Central memory CD8-positive, alpha-beta T cell (primary cell): ENCODE measurements at regions not wholly inside any gene's neighbourhood (a gene's known extent, or its start where the extent isn't known, plus 50 kb on each side); places are given as distances from the start of the nearest gene placed in this dataset.

Experiments
- ATAC-seq: fragments of 150-1000 bp; cut with Tn5 transposase; replicated peaks from 2 replicates; pipeline ENCODE4 v1.10.0; 2022; ENCODE audit warnings: mild to moderate bottlenecking, moderate FRiP score, moderate number of reproducible peaks; ENCODE audit not compliant: poor library complexity, severe bottlenecking; ENCODE audit errors: extremely low read depth
- DNase-seq, 2 donors: peaks; one replicate each; pipeline ENCODE4 v3.0.0; 2021; ENCODE audit warnings: low spot score in 2 of 2
- H3K27ac Mint-ChIP-seq: one replicate; pipeline ENCODE4 v1.8.0; 2022; ENCODE audit warnings: low read depth, mild to moderate bottlenecking, moderate library complexity, mixed read lengths
- H3K27me3 Mint-ChIP-seq: one replicate; pipeline ENCODE4 v1.8.0; 2022; ENCODE audit warnings: mixed read lengths
- H3K36me3 Mint-ChIP-seq: one replicate; pipeline ENCODE4 v1.8.0; 2022; ENCODE audit warnings: mild to moderate bottlenecking, moderate library complexity, mixed read lengths; ENCODE audit not compliant: insufficient read depth
- H3K4me1 Mint-ChIP-seq: one replicate; pipeline ENCODE4 v1.8.0; 2022; ENCODE audit warnings: mixed read lengths
- H3K4me3 Mint-ChIP-seq: one replicate; pipeline ENCODE4 v1.8.0; 2022; ENCODE audit warnings: mild to moderate bottlenecking, moderate library complexity, mixed read lengths
- H3K9me3 Mint-ChIP-seq: one replicate; pipeline ENCODE4 v1.8.0; 2022; ENCODE audit warnings: mixed read lengths

DNA sequence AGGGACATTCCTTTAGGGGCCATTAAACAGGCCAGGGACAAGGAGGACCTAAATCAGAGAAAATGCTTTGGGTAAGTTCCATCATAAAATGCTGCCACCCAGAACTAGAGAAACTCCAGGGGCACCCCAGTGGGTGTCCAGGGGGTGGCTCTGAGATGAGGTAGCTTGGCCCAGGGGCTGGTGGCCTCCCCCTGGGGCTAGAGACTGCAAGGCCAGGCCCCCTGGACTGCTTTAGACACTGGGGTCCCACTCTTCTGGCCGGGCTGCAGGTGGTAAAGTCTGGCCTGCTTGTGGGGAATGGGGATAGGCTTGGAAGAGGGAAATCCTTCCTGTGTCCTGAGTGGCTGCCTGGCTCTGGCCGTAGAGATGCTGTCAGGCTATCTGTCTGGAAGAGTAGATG, 169.6 kb upstream of the PODXL start:
- Mint-ChIP-seq H3K4me3 (no peak overlapping the region), H3K4me1 (no peaks in the 10 kb centered on the region), H3K9me3 (peaks cover 9% of the 10 kb centered on the region), H3K27ac (no peak overlapping the region), H3K27me3 (peaks cover 63% of the 10 kb centered on the region), H3K36me3 (no peaks in the 10 kb centered on the region)
- DNase-seq (no peak), ATAC-seq (no peak)

DNA sequence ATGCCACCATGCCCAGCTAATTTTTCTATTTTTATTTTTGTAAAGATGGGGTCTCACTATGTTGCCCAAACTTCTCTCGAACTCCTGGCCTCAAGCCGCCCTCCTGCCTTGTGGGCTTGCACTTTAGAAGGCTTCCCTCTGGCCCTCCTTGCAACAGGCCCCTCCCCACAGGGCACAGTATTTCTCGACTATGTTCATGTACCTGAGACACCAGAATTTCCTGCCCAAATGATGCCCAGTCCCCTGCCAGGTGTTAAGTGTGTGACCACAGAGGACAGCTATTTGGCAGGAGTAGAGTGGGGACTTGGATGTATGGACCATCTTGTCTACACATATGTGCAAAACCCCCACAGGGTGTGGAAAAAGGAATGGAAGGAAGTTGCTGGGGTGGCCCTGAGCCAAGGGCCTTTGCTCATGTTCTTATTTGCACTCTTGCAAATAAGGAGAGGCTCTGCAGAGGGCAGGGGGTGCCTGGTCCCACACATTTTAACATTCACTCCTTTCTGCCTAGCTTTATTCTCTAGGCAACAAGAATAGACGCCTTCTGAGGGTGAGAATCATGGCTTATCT, 168.4 kb upstream of the PODXL start:
- ATAC-seq: no peak
- no peak overlapping the region for H3K27ac Mint-ChIP-seq
- H3K4me3 Mint-ChIP-seq: no peak overlapping the region
- H3K9me3 Mint-ChIP-seq: peaks cover 9% of the 10 kb centered on the region
- no peaks in the 10 kb centered on the region for H3K36me3 Mint-ChIP-seq
- DNase-seq: no peak
- H3K27me3 Mint-ChIP-seq: peaks cover 68% of the 10 kb centered on the region
- no peaks in the 10 kb centered on the region for H3K4me1 Mint-ChIP-seq

DNA sequence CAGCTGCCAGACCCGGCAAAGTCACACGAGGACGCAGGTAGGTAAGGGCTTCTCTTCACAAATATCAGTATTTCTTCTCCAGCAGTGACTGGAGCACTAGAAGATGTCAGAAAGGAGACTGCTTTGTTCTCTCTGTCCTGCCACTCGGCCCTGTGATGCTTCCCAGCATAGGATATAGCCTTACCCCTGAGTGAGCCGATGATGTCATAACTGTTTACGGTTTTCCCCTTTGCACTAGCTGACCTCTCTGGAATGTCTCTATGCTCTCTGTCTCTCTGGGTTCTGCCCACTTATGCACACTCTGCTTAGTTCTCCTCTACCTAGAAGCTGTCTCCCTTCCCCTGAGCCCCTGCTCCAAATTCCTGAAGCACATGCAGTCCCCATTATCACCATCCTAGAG, 167.5 kb upstream of the PODXL start:
- Mint-ChIP-seq H3K9me3 (peaks cover 7% of the 10 kb centered on the region), H3K36me3 (no peaks in the 10 kb centered on the region), H3K27me3 (peaks cover 75% of the 10 kb centered on the region), H3K27ac (no peak overlapping the region), H3K4me1 (no peaks in the 10 kb centered on the region), H3K4me3 (no peak overlapping the region)
- DNase-seq (no peak), ATAC-seq (no peak)

DNA sequence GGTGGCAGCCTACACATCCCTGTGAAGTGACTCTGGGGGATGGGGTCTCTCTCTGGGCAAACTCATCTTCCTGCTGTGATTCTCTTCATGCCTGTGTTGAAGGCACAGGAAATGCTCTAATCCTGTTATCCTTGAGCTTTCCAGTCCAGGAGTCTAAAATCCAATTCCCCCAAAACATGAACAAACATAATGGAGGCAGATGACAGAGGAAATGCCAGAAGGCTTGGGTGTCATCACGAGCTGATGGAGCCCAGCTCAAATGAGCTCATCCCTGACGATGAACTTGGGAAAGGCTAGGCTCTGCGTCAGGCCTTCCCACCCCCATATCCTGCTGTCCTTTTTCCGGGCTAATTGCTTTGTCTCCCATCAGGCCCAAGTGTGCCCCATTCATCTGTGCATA, 165.9 kb upstream of the PODXL start:
- Mint-ChIP-seq H3K4me3 (no peak overlapping the region), H3K27me3 (peaks cover 66% of the 10 kb centered on the region), H3K9me3 (no peaks in the 10 kb centered on the region), H3K36me3 (no peaks in the 10 kb centered on the region), H3K4me1 (no peaks in the 10 kb centered on the region), H3K27ac (no peak overlapping the region)
- no peak for DNase-seq
- ATAC-seq: no peak

DNA sequence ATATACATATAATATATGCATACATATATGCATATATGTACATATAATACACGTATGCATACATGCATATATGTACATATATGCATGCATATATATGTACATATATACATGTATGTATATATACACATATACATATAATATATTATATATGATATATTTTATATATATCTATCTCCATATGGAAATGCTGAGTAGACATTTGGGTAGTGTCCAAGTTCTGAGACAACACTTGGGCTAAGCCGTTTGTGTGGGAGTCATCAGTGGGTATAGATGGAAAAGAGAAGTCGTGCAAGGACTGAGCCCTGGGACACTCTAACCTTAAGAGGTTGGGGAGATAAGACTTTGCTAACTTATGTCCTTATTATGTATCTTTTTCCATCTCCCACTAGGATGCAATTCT, 165.2 kb upstream of the PODXL start:
- DNase-seq (no peak), ATAC-seq (no peak)
- no peaks in the 10 kb centered on the region for H3K9me3 Mint-ChIP-seq
- H3K27me3 Mint-ChIP-seq: peaks cover 68% of the 10 kb centered on the region
- no peak overlapping the region for H3K27ac Mint-ChIP-seq
- no peak overlapping the region for H3K4me3 Mint-ChIP-seq
- no peaks in the 10 kb centered on the region for H3K36me3 Mint-ChIP-seq
- H3K4me1 Mint-ChIP-seq: no peaks in the 10 kb centered on the region

DNA sequence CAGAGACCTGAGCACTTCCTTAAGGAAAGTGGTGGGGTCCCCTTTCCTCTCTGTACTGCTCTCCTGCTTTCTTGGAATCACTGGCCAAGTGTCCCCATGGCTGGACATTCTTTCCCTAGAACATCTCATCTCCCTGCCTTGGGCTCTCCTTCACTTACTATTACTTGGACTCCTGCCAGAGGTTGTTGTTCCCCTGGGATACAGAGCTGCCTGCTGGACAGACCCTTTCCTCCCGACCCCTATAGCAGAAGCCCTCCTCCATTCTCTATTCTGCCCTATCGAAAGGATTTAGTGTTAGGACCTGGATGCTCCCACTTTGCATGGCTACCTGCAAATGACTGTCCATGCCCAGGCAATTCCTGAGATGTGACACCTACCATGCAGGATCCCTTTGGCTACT, 164.3 kb upstream of the PODXL start:
- Mint-ChIP-seq H3K9me3 (no peaks in the 10 kb centered on the region), H3K27me3 (peaks cover 62% of the 10 kb centered on the region), H3K4me1 (no peaks in the 10 kb centered on the region), H3K27ac (no peak overlapping the region), H3K36me3 (no peaks in the 10 kb centered on the region), H3K4me3 (no peak overlapping the region)
- DNase-seq: no peak
- ATAC-seq: no peak

DNA sequence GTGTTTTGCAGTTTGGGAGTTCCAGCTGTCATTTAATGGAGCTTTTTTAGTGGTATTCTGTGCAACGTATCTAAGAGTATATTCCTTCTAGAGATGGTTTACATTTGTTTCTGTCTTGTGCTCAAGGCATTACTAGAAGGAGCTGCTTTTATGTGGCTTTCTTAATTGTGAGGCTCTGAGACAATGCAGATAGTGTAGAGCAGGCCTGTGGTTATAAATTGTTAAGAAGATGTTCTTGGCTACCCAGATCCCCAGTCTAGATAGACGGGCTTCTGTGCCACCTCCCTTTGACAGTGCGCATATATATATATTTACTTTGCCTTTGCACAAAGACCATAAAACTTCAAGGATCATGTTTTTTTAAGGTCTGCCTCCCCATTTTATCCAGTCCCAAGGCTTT, 160.8 kb upstream of the PODXL start:
- peaks cover 31% of the 10 kb centered on the region for H3K27me3 Mint-ChIP-seq
- H3K4me3 Mint-ChIP-seq: no peak overlapping the region
- ATAC-seq (no peak), DNase-seq (no peak)
- no peaks in the 10 kb centered on the region for H3K4me1 Mint-ChIP-seq
- no peak overlapping the region for H3K27ac Mint-ChIP-seq
- H3K9me3 Mint-ChIP-seq: no peaks in the 10 kb centered on the region
- H3K36me3 Mint-ChIP-seq: no peaks in the 10 kb centered on the region

- Mint-ChIP-seq H3K9me3 (peaks cover 10% of the 10 kb centered on the region), H3K27ac (no peak overlapping the region), H3K4me1 (no peaks in the 10 kb centered on the region), H3K36me3 (no peaks in the 10 kb centered on the region), H3K27me3 (peaks cover 10% of the 10 kb centered on the region), H3K4me3 (no peak overlapping the region)
- ATAC-seq (no peak), DNase-seq (no peak)
Observed at GRCh38 chr7:131699323-131699722, 142.9 kb upstream of the PODXL start.

- peaks cover 66% of the 10 kb centered on the region for H3K27me3 Mint-ChIP-seq
- peaks cover 6% of the 10 kb centered on the region for H3K4me1 Mint-ChIP-seq
- H3K4me3 Mint-ChIP-seq: no peak overlapping the region
- ATAC-seq (no peak), DNase-seq (no peak)
- H3K9me3 Mint-ChIP-seq: no peaks in the 10 kb centered on the region
- H3K27ac Mint-ChIP-seq: no peak overlapping the region
- peaks cover 2% of the 10 kb centered on the region for H3K36me3 Mint-ChIP-seq
Observed at GRCh38 chr7:131692131-131692960, 135.9 kb upstream of the PODXL start.

GRCh38 chr7:131691454-131692130, 135.2 kb upstream of the PODXL start:
- Mint-ChIP-seq H3K27ac (no peak overlapping the region), H3K27me3 (peaks cover 74% of the 10 kb centered on the region), H3K4me1 (peaks cover 6% of the 10 kb centered on the region), H3K36me3 (peaks cover 2% of the 10 kb centered on the region), H3K4me3 (no peak overlapping the region), H3K9me3 (no peaks in the 10 kb centered on the region)
- DNase-seq: no peak
- no peak for ATAC-seq

DNA sequence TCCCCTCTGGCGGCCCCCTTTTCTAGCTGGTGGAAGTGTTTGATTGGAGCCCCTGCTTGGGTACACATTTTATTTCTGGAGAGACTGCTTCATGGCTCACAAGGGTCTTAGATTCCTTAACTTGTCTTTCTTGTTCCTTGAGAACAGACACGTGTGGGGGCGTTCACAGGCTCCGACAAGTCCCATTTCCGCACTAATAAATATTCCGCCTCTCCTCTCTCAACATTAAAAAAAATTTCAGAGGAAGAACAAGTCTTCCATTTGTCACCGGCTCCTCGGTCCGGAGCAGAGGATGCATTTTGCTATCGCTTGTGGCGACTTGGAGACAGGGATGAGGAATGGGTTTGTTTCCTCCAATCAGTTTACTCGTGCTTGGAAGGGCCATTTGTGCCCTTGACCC, 134.0 kb upstream of the PODXL start:
- peaks cover 2% of the 10 kb centered on the region for H3K36me3 Mint-ChIP-seq
- H3K4me1 Mint-ChIP-seq: peaks cover 6% of the 10 kb centered on the region
- no peaks in the 10 kb centered on the region for H3K9me3 Mint-ChIP-seq
- peaks cover 84% of the 10 kb centered on the region for H3K27me3 Mint-ChIP-seq
- H3K4me3 Mint-ChIP-seq: no peak overlapping the region
- DNase-seq: no peak
- no peak overlapping the region for H3K27ac Mint-ChIP-seq
- no peak for ATAC-seq

GRCh38 chr7:131689662-131690234, 133.3 kb upstream of the PODXL start:
- H3K9me3 Mint-ChIP-seq: no peaks in the 10 kb centered on the region
- ATAC-seq (no peak), DNase-seq (no peak)
- peaks cover 91% of the 10 kb centered on the region for H3K27me3 Mint-ChIP-seq
- peaks cover 2% of the 10 kb centered on the region for H3K36me3 Mint-ChIP-seq
- peaks cover 6% of the 10 kb centered on the region for H3K4me1 Mint-ChIP-seq
- H3K4me3 Mint-ChIP-seq: no peak overlapping the region
- no peak overlapping the region for H3K27ac Mint-ChIP-seq
